Coronary artery (tissue), 2 donors: ENCODE measurements at regions not wholly inside any gene's neighbourhood (a gene's known extent, or its start where the extent isn't known, plus 50 kb on each side); places are given as distances from the start of the nearest gene placed in this dataset.
"Not testable (repeated sequence)": the region's sequence is repeated elsewhere in the genome, so short reads cannot be mapped to it uniquely, and the experiment has no call there.

Source experiments
- DNase-seq: peaks from one replicate; pipeline ENCODE4 v3.0.0-alpha.2; 2017; ENCODE audit warnings: low spot score
- H3K27ac ChIP-seq, 2 donors: fragments of 200-600 bp; sonication (generic); one replicate each; pipeline ENCODE4 v1.5.1; 2016 to 2019
- H3K4me3 ChIP-seq: fragments of 200-600 bp; sonication (generic); 2 replicates; pipeline ENCODE4 v1.5.1; 2016; ENCODE audit warnings: mild to moderate bottlenecking, moderate library complexity
- CTCF ChIP-seq: fragments of 200-600 bp; sonication (generic); IDR thresholded peaks from one replicate; pipeline ENCODE4 v1.5.1; 2019; ENCODE audit warnings: antibody characterized with exemption

- no peak overlapping the region for H3K27ac ChIP-seq
- no peak for DNase-seq
- TF ChIP-seq CTCF, result no peak
- H3K4me3 ChIP-seq, result no peak overlapping the region
Measured at GRCh38 chr17:20784100-20784665, 204.7 kb downstream of the CDRT15L2 start.

- TF ChIP-seq CTCF, result no peak
- H3K4me3 ChIP-seq, result no peak overlapping the region
- DNase-seq, result no peak
- H3K27ac ChIP-seq, result no peak overlapping the region
Measured at GRCh38 chr17:20787281-20787680, 207.8 kb downstream of the CDRT15L2 start.

GRCh38 chr17:20791626-20792025 is 212.1 kb downstream of the CDRT15L2 start:
- no peak overlapping the region for H3K27ac ChIP-seq
- TF ChIP-seq CTCF, result no peak
- no peak for DNase-seq
- H3K4me3 ChIP-seq, result no peak overlapping the region

- DNase-seq, H3K4me3 ChIP-seq, H3K27ac ChIP-seq: not testable (repeated sequence)
Measured at GRCh38 chr17:20794532-20794931, 215.0 kb downstream of the CDRT15L2 start.

- Histone ChIP-seq H3K27ac (no peak overlapping the region), H3K4me3 (no peak overlapping the region)
- no peak for DNase-seq
- TF ChIP-seq CTCF, result no peak
Measured at GRCh38 chr17:20797292-20797691, 217.8 kb downstream of the CDRT15L2 start.

- Histone ChIP-seq H3K27ac (no peak overlapping the region), H3K4me3 (no peak overlapping the region)
- no peak for TF ChIP-seq CTCF
- DNase-seq, result no peak
Measured at GRCh38 chr17:20800146-20800545, 220.6 kb downstream of the CDRT15L2 start.

- no peak for DNase-seq
- H3K27ac ChIP-seq, result no peak overlapping the region
- TF ChIP-seq CTCF, result no peak
- H3K4me3 ChIP-seq, result no peak overlapping the region
Measured at GRCh38 chr17:20805751-20806150, 226.2 kb downstream of the CDRT15L2 start.

GRCh38 chr17:20807566-20807965 is 228.0 kb downstream of the CDRT15L2 start:
- H3K27ac ChIP-seq, H3K4me3 ChIP-seq, DNase-seq: not testable (repeated sequence)

GRCh38 chr17:20815410-20815809 is 227.4 kb downstream of the USP22 start:
- H3K4me3 ChIP-seq, H3K27ac ChIP-seq, DNase-seq: not testable (repeated sequence)
